ENCODE measurements at regions not wholly inside any gene's neighbourhood (a gene's known extent, or its start where the extent isn't known, plus 50 kb on each side); places are given as distances from the start of the nearest gene placed in this dataset.

DNA sequence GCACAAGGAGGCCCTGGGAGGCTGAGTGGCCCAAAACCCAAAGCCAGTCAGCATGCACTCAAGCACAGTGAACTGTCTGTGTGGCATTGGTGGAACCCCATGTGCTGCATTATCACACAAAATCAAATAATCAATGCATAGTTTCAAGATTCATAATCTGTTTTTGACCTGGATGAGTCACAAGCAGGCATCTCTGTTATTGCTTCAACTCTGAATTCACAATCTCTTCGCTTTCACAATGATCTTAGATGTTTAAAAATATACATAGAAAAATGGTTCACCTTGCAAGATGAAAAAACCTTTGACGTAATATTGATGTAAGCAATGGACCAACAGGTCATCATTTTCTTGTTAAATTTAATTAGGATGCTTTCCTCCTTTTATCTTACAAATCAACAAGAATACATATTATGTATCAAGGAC is 455.4 kb downstream of the IRS2 start:
- TF ChIP-seq, protein P1, sequence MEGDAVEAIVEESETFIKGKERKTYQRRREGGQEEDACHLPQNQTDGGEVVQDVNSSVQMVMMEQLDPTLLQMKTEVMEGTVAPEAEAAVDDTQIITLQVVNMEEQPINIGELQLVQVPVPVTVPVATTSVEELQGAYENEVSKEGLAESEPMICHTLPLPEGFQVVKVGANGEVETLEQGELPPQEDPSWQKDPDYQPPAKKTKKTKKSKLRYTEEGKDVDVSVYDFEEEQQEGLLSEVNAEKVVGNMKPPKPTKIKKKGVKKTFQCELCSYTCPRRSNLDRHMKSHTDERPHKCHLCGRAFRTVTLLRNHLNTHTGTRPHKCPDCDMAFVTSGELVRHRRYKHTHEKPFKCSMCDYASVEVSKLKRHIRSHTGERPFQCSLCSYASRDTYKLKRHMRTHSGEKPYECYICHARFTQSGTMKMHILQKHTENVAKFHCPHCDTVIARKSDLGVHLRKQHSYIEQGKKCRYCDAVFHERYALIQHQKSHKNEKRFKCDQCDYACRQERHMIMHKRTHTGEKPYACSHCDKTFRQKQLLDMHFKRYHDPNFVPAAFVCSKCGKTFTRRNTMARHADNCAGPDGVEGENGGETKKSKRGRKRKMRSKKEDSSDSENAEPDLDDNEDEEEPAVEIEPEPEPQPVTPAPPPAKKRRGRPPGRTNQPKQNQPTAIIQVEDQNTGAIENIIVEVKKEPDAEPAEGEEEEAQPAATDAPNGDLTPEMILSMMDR (conservative IDR thresholded peaks at IDR 0.05; ENCODE audit: low read depth, low read length): no peak
- TF ChIP-seq EZH2 (IDR thresholded peaks at IDR 0.05; ENCODE audit: low read length, unreplicated experiment) (no peak), EZH2phosphoT487 (IDR thresholded peaks at IDR 0.05; ENCODE audit: borderline replicate concordance, low read length) (no peak)

Data from PC-3 (cell line).